ENCODE measurements at regions not wholly inside any gene's neighbourhood (a gene's known extent, or its start where the extent isn't known, plus 50 kb on each side); places are given as distances from the start of the nearest gene placed in this dataset.

- H2BK5ac ChIP-seq (ENCODE audit: low read depth, low read length): no peak overlapping the region
- no peak overlapping the region for H2AK5ac ChIP-seq (ENCODE audit: low read depth, low read length)
- H3K9ac ChIP-seq (replicated peaks in 1 of 4; ENCODE audit: extremely low read depth in 1 of 4, low read depth in 3 of 4, low read length in 3 of 4): no peak overlapping the region
- no peak for TF ChIP-seq POLR2AphosphoS5 (IDR thresholded peaks at IDR 0.05; ENCODE audit: low read depth, low read length)
- no peak for TF ChIP-seq BCL11A (IDR thresholded peaks at IDR 0.05; ENCODE audit: low read depth in 2 of 2, low read length in 2 of 2)
- TF ChIP-seq JUN (IDR thresholded peaks at IDR 0.05; ENCODE audit: low read depth, low read length): no peak
- no peak for TF ChIP-seq CHD2 (IDR thresholded peaks at IDR 0.05; ENCODE audit: low read length)
- TF ChIP-seq CTBP2 (IDR thresholded peaks at IDR 0.05; ENCODE audit: borderline replicate concordance, insufficient read depth, insufficient read length, low read length): no peak
- no peak for TF ChIP-seq KDM5A (IDR thresholded peaks at IDR 0.05; ENCODE audit: low read length)
- TF ChIP-seq PHF8 (conservative IDR thresholded peaks at IDR 0.05; ENCODE audit: low read depth, low read length): no peak
- TF ChIP-seq KDM4A (IDR thresholded peaks at IDR 0.05; ENCODE audit: low read depth, low read length, severe bottlenecking): no peak
- no peak for TF ChIP-seq EZH2 (IDR thresholded peaks at IDR 0.05; ENCODE audit: low read depth, low read length, severe bottlenecking)
- no peak for TF ChIP-seq KDM1A (IDR thresholded peaks at IDR 0.05; ENCODE audit: borderline replicate concordance, low read length)
- no peak overlapping the region for H4K5ac ChIP-seq (ENCODE audit: insufficient read length, low read depth, low read length)
- no peak overlapping the region for H3K4ac ChIP-seq (replicated peaks; ENCODE audit: insufficient read length, low read depth, low read length)
- ChIA-PET CTCF (ENCODE audit: partially characterized antibody) (no interaction called here), POLR2A (ENCODE audit: partially characterized antibody) (no interaction called here)
- H4K91ac ChIP-seq (replicated peaks; ENCODE audit: insufficient read length, low read length): no peak overlapping the region
- no peak overlapping the region for H3K23ac ChIP-seq (ENCODE audit: insufficient read length)
- H2BK120ac ChIP-seq (replicated peaks; ENCODE audit: low read depth, low read length): no peak overlapping the region
- H2BK12ac ChIP-seq (ENCODE audit: low read depth, low read length): no peak overlapping the region
- H4K20me1 ChIP-seq (replicated peaks in 1 of 2; ENCODE audit: control insufficient read depth in 1 of 2, insufficient read depth in 2 of 2, low read length in 2 of 2): no peaks in the 10 kb centered on the region
- FAIRE-seq (no peak), DNase-seq (ENCODE audit: low read depth in 1 of 2, low spot score in 2 of 2) (no peak)
- H3K27me3 ChIP-seq (replicated peaks in 1 of 4; ENCODE audit: control insufficient read depth in 3 of 4, extremely low read depth in 1 of 4, insufficient read depth in 3 of 4, low read length in 3 of 4): peaks cover 0 to 12% (median 8%) of the 10 kb centered on the region in 4 experiments; a peak in 6 of 7 replicates
- H3K56ac ChIP-seq (replicated peaks; ENCODE audit: insufficient read length, low read depth, low read length): no peak overlapping the region
- H3K4me1 ChIP-seq (replicated peaks in 1 of 4; ENCODE audit: control insufficient read depth in 3 of 4, insufficient read depth in 4 of 4, low read length in 3 of 4): no peaks in the 10 kb centered on the region; a peak in 1 of 7 replicates
- 94% methylated on average over 1 of the region's 1 CpG; no CpG with 5 or more reads in 1 of the 2 experiments for WGBS, 2 experiments (ENCODE audit: extremely low coverage in 1 of 2, insufficient coverage in 1 of 2, insufficient read length in 1 of 2, insufficient replicate concordance in 2 of 2, low coverage in 1 of 2, low lambda C conversion rate in 2 of 2, missing lambda C conversion rate in 1 of 2)
- no peaks in the 10 kb centered on the region for H3K79me1 ChIP-seq (ENCODE audit: low read depth, low read length)
- no peak overlapping the region for H3K27ac ChIP-seq (ENCODE audit: low read depth, low read length)
- H4K8ac ChIP-seq (ENCODE audit: extremely low read depth, insufficient read depth, low read length): no peak overlapping the region
- no peak overlapping the region for H2BK15ac ChIP-seq (ENCODE audit: low read length)
- peaks cover 2% of the 10 kb centered on the region; the same call in 1 of the 2 replicates for H3K23me2 ChIP-seq (ENCODE audit: low read depth, low read length)
- H3K18ac ChIP-seq (ENCODE audit: extremely low read depth, low read length): no peak overlapping the region
- H2AFZ ChIP-seq (ENCODE audit: low read length): no peak overlapping the region
- no peak overlapping the region for H3K4me3 ChIP-seq (ENCODE audit: extremely low read depth in 1 of 4, insufficient read depth in 2 of 4, low read depth in 3 of 4, low read length in 4 of 4)
- no peak overlapping the region for H3K4me2 ChIP-seq (ENCODE audit: insufficient read depth in 1 of 2, low read depth in 2 of 2, low read length in 2 of 2)
- no peak overlapping the region for H3K14ac ChIP-seq (ENCODE audit: insufficient read length)
- H2BK20ac ChIP-seq (ENCODE audit: low read length): no peak overlapping the region
- H3K79me2 ChIP-seq (ENCODE audit: control insufficient read depth in 1 of 2, insufficient read depth in 2 of 2, low read length in 2 of 2): no peaks in the 10 kb centered on the region
- no peaks in the 10 kb centered on the region for H3K9me3 ChIP-seq (ENCODE audit: insufficient read depth in 2 of 2, low read depth in 1 of 2, low read length in 1 of 2)
- H3K36me3 ChIP-seq (ENCODE audit: control insufficient read depth in 2 of 4, insufficient read depth in 4 of 4, low read length in 3 of 4): no peaks in the 10 kb centered on the region
Observed at GRCh38 chr5:42905827-42906226, 94.1 kb upstream of the SELENOP start.
